Body of pancreas (tissue), 4 donors: ENCODE measurements at regions not wholly inside any gene's neighbourhood (a gene's known extent, or its start where the extent isn't known, plus 50 kb on each side); places are given as distances from the start of the nearest gene placed in this dataset.

Experiments used
- ATAC-seq: fragments of 150-250 bp; one replicate; pipeline ENCODE4 v1.9.1; 2016
- DNase-seq, 4 donors: peaks; one replicate each; pipeline ENCODE4 v3.0.0-alpha.2; 2019
- H3K27ac ChIP-seq, 4 donors: fragments of 200-600 bp; sonication (generic); 1 replicate in 3 of 4; 2 replicates in 1 of 4; pipeline versions ENCODE4 v1.5.1 to v1.6.1; 2016 to 2019; ENCODE audit warnings: mild to moderate bottlenecking in 1 of 4, mixed read lengths in 1 of 4, moderate library complexity in 1 of 4
- H3K27me3 ChIP-seq, 2 donors: fragments of 200-600 bp; sonication (generic); one replicate each; pipeline ENCODE4 v1.6.0; 2016; ENCODE audit warnings: mild to moderate bottlenecking in 1 of 2
- H3K36me3 ChIP-seq, 2 donors: fragments of 200-600 bp; sonication (generic); replicated peaks in 1 of 2; 2 replicates each; pipeline ENCODE4 v1.5.1; 2016; ENCODE audit warnings: low read depth in 2 of 2; ENCODE audit not compliant: insufficient read depth in 1 of 2
- H3K4me1 ChIP-seq: fragments of 200-600 bp; sonication (generic); one replicate; pipeline ENCODE4 v1.6.0; 2016
- H3K4me3 ChIP-seq, 2 donors: fragments of 200-600 bp; sonication (generic); 1 replicate in 1 of 2; 2 replicates in 1 of 2; pipeline ENCODE4 v1.5.1; 2016 to 2019
- H3K9me3 ChIP-seq, 3 donors: fragments of 200-600 bp; sonication (generic); 1 replicate in 2 of 3; 2 replicates in 1 of 3; pipeline ENCODE4 v1.5.1; 2016
- POLR2A ChIP-seq, 3 donors: fragments of 450-650 bp; IDR thresholded peaks; one replicate each; pipeline ENCODE4 v1.6.1; 2016; ENCODE audit warnings: antibody characterized with exemption in 3 of 3, mild to moderate bottlenecking in 2 of 3
- WGBS, 2 donors: methylation state at CpG; one replicate each; pipeline ENCODE4 v1.1.5; 2017; 5-methylcytosine and 5-hydroxymethylcytosine counted together
- intact Hi-C: fragments of 100-400 bp; cut with DNase I; formaldehyde crosslinking; loops from one replicate; pipeline ENCODE4 v1.15.1; 2023
- TF ChIP-seq, protein P1 (sequence below), 7 experiments: fragments of 450-650 bp in 4 of 7; fragments of 200-600 bp in 3 of 7; sonication (generic) in 3 of 7; IDR thresholded peaks; one replicate each; pipeline ENCODE4 v1.5.1; 2016 to 2019; ENCODE audit warnings: antibody characterized with exemption in 7 of 7

DNA sequence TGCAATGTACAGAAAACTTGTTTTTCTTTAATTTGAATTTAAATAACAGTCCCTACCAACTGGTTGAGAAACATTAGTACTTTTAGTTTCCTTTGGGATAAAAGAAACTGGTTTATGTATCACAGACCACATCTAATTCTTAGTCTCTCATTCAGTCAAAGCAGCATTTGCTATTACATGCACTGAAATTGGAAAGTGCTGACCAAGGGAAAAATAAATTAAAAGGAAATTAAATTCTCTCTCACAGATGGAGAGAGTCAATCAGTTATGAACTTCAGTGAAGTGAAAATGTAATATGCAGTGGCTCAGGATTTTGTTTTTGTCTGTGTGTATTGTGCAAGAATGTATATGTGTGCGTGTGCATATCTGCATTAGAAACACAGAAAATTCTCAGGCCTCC is 121.7 kb downstream of the TUSC1 start:
- ATAC-seq = no peak
- Histone ChIP-seq H3K27me3 (no peaks in the 10 kb centered on the region), H3K4me3 (no peak overlapping the region), H3K36me3 (no peaks in the 10 kb centered on the region), H3K27ac (no peak overlapping the region), H3K4me1 (no peaks in the 10 kb centered on the region), H3K9me3 (no peaks in the 10 kb centered on the region)
- no peak for TF ChIP-seq POLR2A (IDR thresholded peaks at IDR 0.05)
- intact Hi-C loops = no loop called here
- WGBS, 2 donors = 69 to 74% methylated on average over 1 of the region's 1 CpG
- DNase-seq = no peak

DNA sequence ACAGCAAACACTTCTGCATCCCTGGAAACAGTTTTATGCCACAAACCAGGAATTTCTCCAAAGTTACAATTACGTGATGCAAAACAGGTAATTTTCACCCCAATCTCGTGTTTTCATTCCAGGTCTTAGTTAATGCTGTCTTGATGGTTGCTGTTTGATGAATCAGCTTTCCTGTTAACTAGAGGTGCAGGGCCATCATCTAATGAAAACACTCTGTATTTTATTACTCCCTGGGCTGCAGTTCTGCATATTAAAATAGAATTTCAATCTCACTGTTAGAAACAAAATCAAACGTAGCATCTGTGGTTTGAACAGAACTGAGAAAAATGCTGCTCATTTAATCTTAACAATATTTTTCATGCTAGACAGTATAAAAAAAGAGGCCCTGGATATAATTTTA is 129.4 kb downstream of the TUSC1 start:
- Histone ChIP-seq H3K27me3 (no peaks in the 10 kb centered on the region), H3K4me3 (no peak overlapping the region), H3K27ac (no peak overlapping the region), H3K36me3 (no peaks in the 10 kb centered on the region), H3K9me3 (no peaks in the 10 kb centered on the region), H3K4me1 (peaks cover 6% of the 10 kb centered on the region)
- intact Hi-C loops = no loop called here
- DNase-seq (no peak), ATAC-seq (no peak)
- 69 to 82% methylated on average over 3 of the region's 3 CpGs for WGBS, 2 donors
- TF ChIP-seq, protein P1, sequence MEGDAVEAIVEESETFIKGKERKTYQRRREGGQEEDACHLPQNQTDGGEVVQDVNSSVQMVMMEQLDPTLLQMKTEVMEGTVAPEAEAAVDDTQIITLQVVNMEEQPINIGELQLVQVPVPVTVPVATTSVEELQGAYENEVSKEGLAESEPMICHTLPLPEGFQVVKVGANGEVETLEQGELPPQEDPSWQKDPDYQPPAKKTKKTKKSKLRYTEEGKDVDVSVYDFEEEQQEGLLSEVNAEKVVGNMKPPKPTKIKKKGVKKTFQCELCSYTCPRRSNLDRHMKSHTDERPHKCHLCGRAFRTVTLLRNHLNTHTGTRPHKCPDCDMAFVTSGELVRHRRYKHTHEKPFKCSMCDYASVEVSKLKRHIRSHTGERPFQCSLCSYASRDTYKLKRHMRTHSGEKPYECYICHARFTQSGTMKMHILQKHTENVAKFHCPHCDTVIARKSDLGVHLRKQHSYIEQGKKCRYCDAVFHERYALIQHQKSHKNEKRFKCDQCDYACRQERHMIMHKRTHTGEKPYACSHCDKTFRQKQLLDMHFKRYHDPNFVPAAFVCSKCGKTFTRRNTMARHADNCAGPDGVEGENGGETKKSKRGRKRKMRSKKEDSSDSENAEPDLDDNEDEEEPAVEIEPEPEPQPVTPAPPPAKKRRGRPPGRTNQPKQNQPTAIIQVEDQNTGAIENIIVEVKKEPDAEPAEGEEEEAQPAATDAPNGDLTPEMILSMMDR (IDR thresholded peaks at IDR 0.05) = no peak
- TF ChIP-seq POLR2A (IDR thresholded peaks at IDR 0.05) = no peak

DNA sequence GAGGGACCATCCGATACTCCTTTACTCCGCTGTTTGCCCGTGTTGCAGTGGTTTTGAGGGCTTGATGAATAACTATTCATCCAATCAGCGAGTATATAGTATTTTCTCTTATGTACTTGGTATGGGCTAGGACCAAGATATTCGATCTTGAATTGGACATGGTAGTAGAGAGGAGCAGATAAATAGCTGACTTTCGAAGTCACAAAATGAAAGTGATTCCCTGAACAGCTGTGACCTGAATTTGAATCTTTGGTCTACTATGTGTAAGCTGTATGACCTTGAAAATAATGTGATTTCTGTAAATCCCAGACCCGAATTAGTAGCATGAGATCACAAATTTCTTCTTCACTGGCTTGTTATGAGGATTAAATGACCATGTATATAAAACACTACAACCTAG is 134.4 kb downstream of the TUSC1 start:
- no peak for ATAC-seq
- WGBS, 2 donors = 71 to 76% methylated on average over 7 of the region's 7 CpGs
- intact Hi-C loops = no loop called here
- DNase-seq = no peak
- H3K4me3 ChIP-seq = no peak overlapping the region
- TF ChIP-seq POLR2A (IDR thresholded peaks at IDR 0.05) = no peak
- TF ChIP-seq, protein P1 (IDR thresholded peaks at IDR 0.05) = no peak
- H3K9me3 ChIP-seq = no peaks in the 10 kb centered on the region
- H3K4me1 ChIP-seq = no peaks in the 10 kb centered on the region
- no peak overlapping the region for H3K27ac ChIP-seq
- no peaks in the 10 kb centered on the region for H3K27me3 ChIP-seq
- no peaks in the 10 kb centered on the region for H3K36me3 ChIP-seq

DNA sequence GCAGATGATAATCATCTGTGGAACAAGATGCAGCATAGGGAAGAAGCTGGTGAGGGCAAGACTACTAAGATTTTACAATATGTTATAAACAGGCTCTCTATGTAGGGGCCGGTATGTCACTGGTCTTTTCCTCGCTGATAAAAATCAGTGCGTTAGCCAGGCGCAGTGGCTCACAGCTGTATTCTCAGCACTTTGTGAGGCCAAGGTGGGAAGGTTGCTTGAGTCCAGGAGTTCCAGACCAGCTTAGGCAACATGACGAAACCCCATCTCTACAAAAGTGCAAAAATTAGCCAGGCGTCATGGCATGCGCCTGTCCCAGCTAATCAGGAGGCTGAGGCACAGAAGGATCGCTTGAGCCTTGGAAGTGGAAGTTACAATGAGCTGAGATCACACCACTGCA is 135.9 kb downstream of the TUSC1 start:
- intact Hi-C loops = no loop called here
- 74 to 77% methylated on average over 8 of the region's 8 CpGs for WGBS, 2 donors
- Histone ChIP-seq H3K27me3 (no peaks in the 10 kb centered on the region), H3K9me3 (no peaks in the 10 kb centered on the region), H3K4me3 (no peak overlapping the region), H3K4me1 (no peaks in the 10 kb centered on the region), H3K27ac (no peak overlapping the region), H3K36me3 (no peaks in the 10 kb centered on the region)
- ATAC-seq = no peak
- no peak for TF ChIP-seq POLR2A (IDR thresholded peaks at IDR 0.05)
- TF ChIP-seq, protein P1 (IDR thresholded peaks at IDR 0.05) = no peak
- DNase-seq = no peak

DNA sequence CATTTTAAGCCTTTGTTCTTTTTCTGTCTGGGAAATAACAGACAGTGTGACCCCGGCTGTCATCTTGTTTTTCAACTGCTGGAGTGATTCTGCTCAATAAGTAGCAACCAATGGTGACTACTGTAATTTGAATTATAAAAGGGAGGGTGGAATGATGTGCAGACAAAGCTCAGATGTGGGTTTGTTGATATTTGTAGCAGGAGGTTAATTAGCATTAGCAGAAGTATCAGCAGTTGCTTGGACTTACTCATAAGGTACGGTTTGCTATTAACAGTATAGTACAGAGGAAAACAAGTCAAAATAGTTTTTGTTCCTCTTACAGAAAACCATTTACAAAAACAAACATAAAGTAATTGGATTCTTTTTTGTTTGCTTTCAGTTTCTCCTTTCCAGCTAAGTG is 140.4 kb downstream of the TUSC1 start:
- TF ChIP-seq POLR2A (IDR thresholded peaks at IDR 0.05) = no peak
- TF ChIP-seq, protein P1 (IDR thresholded peaks at IDR 0.05) = no peak
- Histone ChIP-seq H3K27me3 (no peaks in the 10 kb centered on the region), H3K27ac (no peak overlapping the region), H3K4me3 (no peak overlapping the region), H3K4me1 (no peaks in the 10 kb centered on the region), H3K36me3 (no peaks in the 10 kb centered on the region), H3K9me3 (no peaks in the 10 kb centered on the region)
- ATAC-seq = no peak
- intact Hi-C loops = no loop called here
- 34 to 35% methylated on average over 2 of the region's 2 CpGs for WGBS, 2 donors
- DNase-seq = no peak
